GM21529 (cell line): ENCODE measurements at regions not wholly inside any gene's neighbourhood (a gene's known extent, or its start where the extent isn't known, plus 50 kb on each side); places are given as distances from the start of the nearest gene placed in this dataset.
"Not testable (repeated sequence)": the region's sequence is repeated elsewhere in the genome, so short reads cannot be mapped to it uniquely, and the experiment has no call there.

ENCODE experiments used
- ATAC-seq: cut with Tn5 transposase; IDR thresholded peaks from one replicate; pipeline ENCODE4 v1.9.1; 2021; ENCODE audit not compliant: unreplicated experiment

- ATAC-seq, result no peak
Observed at GRCh38 chrX:13223868-13224567, 95.8 kb downstream of the ATXN3L start.

GRCh38 chrX:13220916-13221315, 98.9 kb downstream of the ATXN3L start:
- ATAC-seq, result no peak

- no peak for ATAC-seq
Observed at GRCh38 chrX:13219991-13220764, 99.7 kb downstream of the ATXN3L start.

- ATAC-seq, result no peak
Observed at GRCh38 chrX:13218758-13219157, 101.1 kb downstream of the ATXN3L start.

DNA sequence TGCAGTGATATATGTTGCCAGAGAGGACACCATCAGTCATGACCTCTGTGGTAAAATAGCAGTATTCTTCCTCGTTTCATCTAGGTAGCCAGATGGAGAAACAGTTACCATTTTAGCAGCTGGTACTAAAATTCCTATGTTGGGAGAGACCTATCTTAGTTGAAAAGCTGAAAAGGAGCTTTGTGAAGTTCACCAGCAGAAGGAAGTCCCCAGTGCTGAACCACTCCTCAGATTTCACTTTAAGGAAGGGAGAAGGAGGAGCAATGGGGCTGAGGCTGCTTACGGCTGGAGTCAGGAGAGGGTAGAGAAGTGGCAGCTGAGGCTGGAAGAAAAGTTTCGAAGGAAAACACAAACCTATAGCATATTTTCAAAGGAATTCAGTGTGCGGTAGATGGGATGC, 103.7 kb downstream of the ATXN3L start:
- no peak for ATAC-seq

DNA sequence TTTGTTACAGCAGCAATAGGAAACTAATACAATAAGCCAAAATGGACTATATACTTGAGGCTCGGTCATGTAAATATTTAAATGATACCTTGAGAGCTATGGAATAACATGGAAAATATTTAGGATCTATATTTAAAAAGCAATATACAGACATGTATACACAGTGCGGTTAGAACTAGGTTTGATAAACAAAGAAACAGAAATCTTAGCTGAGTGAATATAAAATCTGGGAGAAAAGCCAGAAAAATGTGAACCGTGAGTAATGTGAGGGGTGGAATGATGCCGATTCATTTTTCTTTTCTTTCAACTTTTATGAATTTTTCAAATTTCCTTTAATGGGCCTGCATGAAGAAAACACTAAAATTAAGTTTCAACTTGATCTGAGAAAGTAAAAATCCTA, 104.1 kb downstream of the ATXN3L start:
- ATAC-seq, result no peak

GRCh38 chrX:13212191-13212651, 107.6 kb downstream of the ATXN3L start:
- no peak for ATAC-seq

DNA sequence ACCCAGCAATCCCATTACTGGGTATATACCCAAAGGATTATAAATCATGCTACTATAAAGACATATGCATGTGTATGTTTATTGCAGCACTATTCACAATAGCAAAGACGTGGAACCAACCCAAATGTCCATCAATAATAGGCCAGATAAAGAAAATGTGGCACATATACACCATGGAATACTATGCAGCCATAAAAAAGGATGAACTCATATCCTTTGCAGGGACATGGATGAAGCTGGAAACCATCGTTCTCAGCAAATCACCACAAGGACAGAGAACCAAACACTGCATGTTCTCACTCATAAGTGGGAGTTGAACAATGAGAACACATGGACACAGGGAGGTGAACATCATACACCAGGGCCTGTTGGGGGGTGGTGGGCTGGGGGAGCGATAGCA, 109.7 kb downstream of the ATXN3L start:
- ATAC-seq, result not testable (repeated sequence)

GRCh38 chrX:13209704-13210103, 110.1 kb downstream of the ATXN3L start:
- ATAC-seq, result not testable (repeated sequence)

DNA sequence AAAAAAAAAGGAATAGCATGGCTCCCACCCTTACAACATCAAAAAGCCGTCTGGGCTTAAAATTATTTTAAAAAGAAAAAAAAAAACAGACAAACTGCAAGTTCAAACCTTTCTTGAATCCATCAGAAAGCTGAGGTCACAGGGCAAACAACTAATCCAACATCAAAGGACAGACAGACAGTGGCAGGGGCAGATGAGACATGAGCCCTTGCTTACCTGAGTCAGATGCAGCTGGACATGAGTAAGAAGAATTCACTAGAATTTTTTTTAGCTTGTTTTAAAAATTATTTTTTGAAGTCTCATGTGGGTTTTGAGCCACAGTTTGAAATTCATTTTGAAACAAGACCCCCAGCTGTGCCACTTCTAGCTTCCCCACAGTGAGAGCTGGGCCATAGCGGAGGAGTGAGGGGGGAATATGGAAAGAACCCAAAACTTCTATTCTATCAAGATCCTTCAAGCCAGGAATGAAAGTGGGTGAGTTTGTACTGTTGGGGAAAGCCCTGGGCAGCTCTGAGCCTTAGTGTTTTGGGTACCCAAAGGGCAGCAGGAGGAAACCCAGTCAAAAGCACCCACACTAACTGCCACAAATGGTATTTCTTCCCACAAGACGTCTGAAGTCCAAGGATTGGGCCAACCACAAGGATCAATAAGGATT, 111.4 kb downstream of the ATXN3L start:
- no peak for ATAC-seq

GRCh38 chrX:13203271-13203670, 116.6 kb downstream of the ATXN3L start:
- no peak for ATAC-seq

DNA sequence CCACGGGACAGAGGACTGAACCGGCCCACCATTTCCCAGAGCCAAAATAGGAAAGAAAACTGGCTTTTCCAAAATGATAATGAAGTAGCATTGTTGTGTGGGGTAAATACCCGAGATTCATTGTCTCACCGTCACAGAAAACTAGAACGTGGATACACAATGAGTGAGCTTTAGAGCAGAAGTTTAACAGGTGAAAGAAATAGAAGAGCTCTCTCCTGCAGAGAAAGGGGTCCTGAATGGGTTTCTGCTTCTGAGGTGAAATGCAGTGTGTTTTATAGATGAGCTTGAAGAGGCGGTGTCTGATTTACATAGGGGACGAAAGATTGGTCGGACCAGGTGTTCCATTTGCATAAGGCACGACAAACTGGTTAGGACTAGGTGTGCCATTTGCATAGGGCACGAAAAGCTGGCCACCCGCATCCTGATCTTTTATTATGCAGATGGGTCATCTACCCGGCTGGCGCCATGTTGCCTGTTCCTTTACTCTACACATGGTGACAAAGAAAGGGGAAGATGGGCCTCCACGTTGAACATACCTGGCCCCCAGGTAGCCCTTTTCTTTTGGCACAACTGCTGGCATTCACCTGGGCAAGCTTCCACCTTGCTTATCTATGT, 118.1 kb downstream of the ATXN3L start:
- ATAC-seq, result no peak

- no peak for ATAC-seq
Observed at GRCh38 chrX:13200398-13200797, 119.5 kb downstream of the ATXN3L start.

DNA sequence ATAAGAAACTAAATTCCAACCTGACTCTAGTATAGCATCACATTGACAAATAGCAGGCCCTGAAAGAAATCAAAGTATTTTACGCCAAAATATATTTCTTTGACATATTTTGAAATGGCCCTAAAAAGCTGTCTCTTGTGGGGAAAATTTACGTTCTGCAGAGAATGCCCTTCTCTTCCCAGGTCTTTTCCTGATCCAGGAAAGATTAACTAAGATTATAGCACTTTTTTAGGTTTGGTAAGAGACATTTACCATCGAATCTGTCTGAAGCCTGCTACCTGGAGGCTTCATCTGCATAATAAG, 121.1 kb downstream of the ATXN3L start:
- ATAC-seq, result no peak

GRCh38 chrX:13198056-13198761, 121.6 kb downstream of the ATXN3L start:
- no peak for ATAC-seq

DNA sequence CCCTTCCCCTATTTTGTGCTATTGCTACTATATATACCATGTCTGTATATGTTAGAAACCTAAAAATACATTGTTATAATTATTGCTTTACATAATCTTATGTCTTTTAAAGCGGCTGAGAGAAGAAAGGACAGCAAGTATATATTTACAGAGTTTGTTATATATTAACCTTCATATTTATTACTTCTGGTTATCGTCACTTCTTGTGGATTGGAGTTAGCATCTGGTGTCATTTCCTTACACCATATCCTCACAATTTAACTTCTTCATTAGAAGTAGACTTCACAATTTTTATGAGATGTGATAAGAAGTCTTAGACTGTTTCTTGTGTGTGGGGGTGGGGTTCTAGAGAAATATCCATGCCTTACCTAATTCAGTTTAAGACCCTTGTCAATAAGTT, 123.1 kb downstream of the ATXN3L start:
- no peak for ATAC-seq

DNA sequence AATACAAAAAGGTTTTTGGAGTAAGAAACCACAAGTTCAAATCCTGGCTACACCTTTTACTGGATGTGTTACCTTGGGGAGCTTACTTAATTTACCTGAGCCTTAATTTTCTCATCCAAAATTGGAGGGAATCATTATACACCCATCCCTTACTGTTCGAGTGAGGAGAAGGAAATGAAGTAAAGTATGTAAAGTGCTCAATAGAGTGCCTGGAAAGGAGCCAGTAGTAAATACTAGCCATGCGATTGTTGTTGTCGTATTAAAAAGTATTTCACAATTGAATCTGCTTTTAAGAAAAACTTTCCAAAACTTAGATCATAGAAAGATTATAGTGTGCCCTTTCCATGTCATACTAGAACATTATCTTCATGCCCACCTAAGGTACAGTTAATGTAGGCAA, 124.5 kb downstream of the ATXN3L start:
- no peak for ATAC-seq

- no peak for ATAC-seq
Observed at GRCh38 chrX:13194291-13195103, 125.4 kb downstream of the ATXN3L start.

GRCh38 chrX:13190051-13190450, 129.8 kb downstream of the ATXN3L start:
- no peak for ATAC-seq

DNA sequence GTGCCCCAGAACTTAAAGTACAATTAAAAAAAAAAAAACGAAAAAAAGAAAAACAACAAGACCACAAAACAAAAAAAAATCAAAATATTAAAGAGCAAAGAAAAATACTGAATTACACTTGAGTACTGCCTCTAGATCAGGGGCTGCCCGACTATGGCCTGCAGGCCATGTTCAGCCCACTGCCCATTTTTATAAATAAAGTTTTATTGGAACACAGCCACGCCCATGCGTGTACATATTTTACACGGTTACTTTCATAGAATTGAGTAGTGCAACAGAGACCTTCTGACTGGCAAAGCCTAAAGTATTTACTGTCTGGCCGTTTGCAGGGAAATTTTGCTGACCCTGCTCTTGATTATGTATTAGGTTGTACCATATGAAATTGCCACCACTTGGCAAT, 130.5 kb downstream of the ATXN3L start:
- ATAC-seq, result no peak
